Psoas muscle (tissue), 7 donors: ENCODE measurements at regions not wholly inside any gene's neighbourhood (a gene's known extent, or its start where the extent isn't known, plus 50 kb on each side); places are given as distances from the start of the nearest gene placed in this dataset.

Experiments
- ATAC-seq, 4 donors: fragments of 200-7000 bp; cut with Tn5 transposase; one replicate each; pipeline ENCODE4 v1.9.1; 2020; ENCODE audit warnings: moderate library complexity in 3 of 4, mild to moderate bottlenecking in 2 of 4
- DNase-seq, 2 donors: peaks; one replicate each; pipeline ENCODE4 v3.0.0-alpha.2; 2020
- H3K27ac ChIP-seq: fragments of 200-600 bp; one replicate; pipeline ENCODE4 v1.8.0; 2022
- H3K27me3 ChIP-seq, 3 donors: fragments of 200-600 bp in 1 of 3; one replicate each; pipeline versions ENCODE4 v1.6.1 to v1.8.0; 2013 to 2022; ENCODE audit warnings: low read length in 2 of 3, mild to moderate bottlenecking in 2 of 3, moderate library complexity in 1 of 3; ENCODE audit not compliant: insufficient read depth in 3 of 3
- H3K36me3 ChIP-seq, 2 donors: fragments of 200-600 bp in 1 of 2; one replicate each; pipeline versions ENCODE4 v1.6.1 to v1.8.0; 2013 to 2022; ENCODE audit warnings: low read depth in 1 of 2, mild to moderate bottlenecking in 1 of 2, moderate library complexity in 1 of 2; ENCODE audit not compliant: insufficient read depth in 1 of 2
- H3K4me1 ChIP-seq: fragments of 200-600 bp; one replicate; pipeline ENCODE4 v1.8.0; 2022
- H3K4me3 ChIP-seq: fragments of 200-600 bp; one replicate; pipeline ENCODE4 v1.8.0; 2022; ENCODE audit warnings: mild to moderate bottlenecking
- H3K9me3 ChIP-seq: fragments of 200-600 bp; one replicate; pipeline ENCODE4 v1.8.0; 2022
- CTCF ChIP-seq: fragments of 200-600 bp; IDR thresholded peaks from one replicate; pipeline ENCODE4 v1.8.0; 2022; ENCODE audit warnings: antibody characterized with exemption
- WGBS, 3 donors: extraction: QIAGEN DNeasy Blood & Tissue Kit; methylation state at CpG; one replicate each; pipeline versions ENCODE4 v1.1.6 to v1.1.7; 2013; 5-methylcytosine and 5-hydroxymethylcytosine counted together
- intact Hi-C, 2 donors: fragments of 100-400 bp; cut with DNase I; formaldehyde crosslinking; loops; one replicate each; pipeline versions ENCODE4 v1.11.0 to v1.14.2; 2022
- donor health status: healthy with polysubstance abuse.
- donor health status: DM: no; HTN: no; CAD: no; lungs with moderate emphysema.
- donor health status: Bipolar disorder and iron deficiency.
- donor health status: healthy.
- donor health status: DM: yes; HTN: yes; CAD: no.
- donor health status: DM: no; HTN: no; CAD: no.
- donor health status: DM: yes; HTN: yes; CAD: no.

DNA sequence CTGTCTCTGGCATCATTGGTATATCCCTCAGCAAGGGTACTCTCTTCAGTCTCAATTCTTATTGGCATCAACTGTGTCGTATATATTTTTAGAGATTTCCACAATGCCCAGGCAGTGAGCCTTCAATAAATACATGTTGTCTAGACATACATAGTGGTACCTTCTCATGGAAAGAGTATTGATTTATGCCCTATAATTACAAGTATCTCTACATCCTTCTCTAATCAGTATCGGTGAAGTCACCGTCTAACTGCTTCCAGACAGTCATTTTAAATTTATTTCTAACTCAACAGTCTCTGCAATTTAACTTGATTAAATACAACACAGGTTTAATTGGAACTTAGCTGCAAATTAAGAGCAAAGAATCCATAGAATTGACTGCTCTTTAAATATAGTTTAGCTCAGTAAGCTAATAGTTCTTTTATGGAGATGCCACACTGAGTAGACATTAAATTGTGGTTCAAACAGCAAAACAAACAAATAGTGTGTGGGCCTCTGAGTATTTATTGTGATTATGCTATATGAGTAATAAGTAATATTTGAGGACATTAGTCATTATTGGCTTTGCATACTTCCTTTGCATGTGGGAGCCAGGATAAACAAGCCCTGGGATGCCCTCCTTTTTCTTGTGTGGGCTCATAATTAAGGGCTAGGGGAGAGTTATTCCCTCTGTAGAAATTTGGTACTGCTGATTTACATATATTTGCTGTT is 126.9 kb upstream of the DUSP10 start:
- peaks cover under 1% of the 10 kb centered on the region for H3K4me1 ChIP-seq
- H3K4me3 ChIP-seq: no peak overlapping the region
- ATAC-seq (no peak), DNase-seq (no peak)
- no peaks in the 10 kb centered on the region for H3K9me3 ChIP-seq
- TF ChIP-seq CTCF: no peak
- WGBS, 3 donors: 73 to 90% (median 77%) methylated on average over 3 of the region's 3 CpGs
- H3K27ac ChIP-seq: no peak overlapping the region
- intact Hi-C loops: no loop called here
- no peaks in the 10 kb centered on the region for H3K36me3 ChIP-seq
- H3K27me3 ChIP-seq: no peaks in the 10 kb centered on the region

DNA sequence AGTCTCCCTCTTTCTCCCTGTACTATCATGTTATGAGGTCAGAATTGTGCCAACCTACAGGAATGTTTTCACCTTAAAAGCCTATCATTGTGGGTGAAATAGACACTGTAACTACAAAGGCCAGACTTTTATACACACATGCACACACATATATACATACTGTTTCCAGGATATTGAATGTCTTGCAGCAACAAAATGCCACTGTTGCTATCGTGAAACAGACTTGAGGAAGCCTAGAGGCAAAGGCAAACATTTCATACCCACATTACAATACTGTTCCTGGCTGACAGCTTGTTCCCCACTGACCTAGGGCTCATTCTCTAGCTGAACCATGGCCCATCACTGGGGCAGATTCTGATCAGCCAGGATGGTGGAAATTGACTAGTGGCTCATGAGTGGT is 125.1 kb upstream of the DUSP10 start:
- TF ChIP-seq CTCF: no peak
- H3K4me3 ChIP-seq: no peak overlapping the region
- no peak overlapping the region for H3K27ac ChIP-seq
- 36 to 92% (median 50%) methylated on average over 1 of the region's 1 CpG for WGBS, 3 donors
- H3K4me1 ChIP-seq: peaks cover 8% of the 10 kb centered on the region
- intact Hi-C loops: no loop called here
- no peaks in the 10 kb centered on the region for H3K27me3 ChIP-seq
- H3K9me3 ChIP-seq: no peaks in the 10 kb centered on the region
- ATAC-seq (no peak), DNase-seq (no peak)
- H3K36me3 ChIP-seq: no peaks in the 10 kb centered on the region

DNA sequence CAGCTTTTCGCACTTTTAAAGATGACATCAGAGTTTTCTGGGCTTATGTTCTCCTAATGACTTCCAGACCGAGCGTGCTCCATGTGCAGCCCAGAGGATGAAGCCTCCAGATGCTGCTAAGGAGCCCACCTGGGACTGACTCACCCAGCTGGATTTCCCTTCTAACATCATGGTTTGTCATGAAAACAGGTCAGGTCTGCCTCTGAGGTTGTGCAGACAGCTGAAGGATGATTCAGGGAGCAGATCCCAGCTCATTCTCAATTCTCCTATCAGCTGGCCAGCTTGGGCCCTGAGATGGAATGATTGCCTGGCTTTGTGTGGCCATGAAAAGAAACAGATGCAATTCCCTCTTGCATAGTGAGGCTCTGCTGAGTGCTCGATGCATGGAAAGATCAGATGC is 123.9 kb upstream of the DUSP10 start:
- 80 to 91% (median 83%) methylated on average over 4 of the region's 4 CpGs for WGBS, 3 donors
- Histone ChIP-seq H3K27me3 (no peaks in the 10 kb centered on the region), H3K9me3 (no peaks in the 10 kb centered on the region), H3K36me3 (no peaks in the 10 kb centered on the region), H3K4me3 (no peak overlapping the region), H3K4me1 (peaks cover 8% of the 10 kb centered on the region), H3K27ac (no peak overlapping the region)
- no peak for TF ChIP-seq CTCF
- ATAC-seq (no peak), DNase-seq (peak in 1 of 2 donors; percentile 61)
- intact Hi-C loops: no loop called here

DNA sequence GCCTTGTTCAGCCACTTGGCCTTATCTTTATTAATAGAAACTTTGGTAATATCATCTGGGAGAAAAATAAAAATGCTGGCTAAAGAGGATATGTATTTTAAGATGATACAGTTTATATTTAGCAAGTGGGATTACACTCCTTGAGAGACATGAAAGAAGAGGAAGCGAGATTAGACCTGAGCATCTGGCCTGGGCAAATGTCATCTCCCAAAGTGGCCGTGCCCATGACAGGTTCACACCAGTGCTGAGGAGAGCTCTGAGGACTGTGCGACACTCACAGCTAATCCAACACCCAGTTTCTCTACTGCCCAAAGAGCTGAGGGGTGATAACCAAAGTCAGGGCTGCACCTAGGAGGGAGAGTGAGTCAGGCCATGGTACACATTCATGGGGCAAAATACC is 121.7 kb upstream of the DUSP10 start:
- peak in 3 of 4 donors; percentile 67 to 75 (median 71) for ATAC-seq
- no peaks in the 10 kb centered on the region for H3K9me3 ChIP-seq
- peak overlapping the region; percentile 77 for H3K27ac ChIP-seq
- TF ChIP-seq CTCF: no peak
- H3K36me3 ChIP-seq: no peaks in the 10 kb centered on the region
- WGBS, 3 donors: 32 to 51% (median 33%) methylated on average over 3 of the region's 3 CpGs
- H3K4me1 ChIP-seq: peaks cover 12% of the 10 kb centered on the region
- intact Hi-C loops: no loop called here
- no peak for DNase-seq
- no peaks in the 10 kb centered on the region for H3K27me3 ChIP-seq
- no peak overlapping the region for H3K4me3 ChIP-seq

- Histone ChIP-seq H3K4me3 (no peak overlapping the region), H3K27ac (peak overlapping the region; percentile 77), H3K27me3 (no peaks in the 10 kb centered on the region), H3K36me3 (no peaks in the 10 kb centered on the region), H3K9me3 (no peaks in the 10 kb centered on the region), H3K4me1 (peaks cover 15% of the 10 kb centered on the region)
- TF ChIP-seq CTCF: no peak
- WGBS, 3 donors: 47 to 66% (median 52%) methylated on average over 3 of the region's 3 CpGs
- intact Hi-C loops: no loop called here
- peak; percentile 84 to 97 (median 96) for ATAC-seq
- DNase-seq: no peak
Observed at GRCh38 chr1:221862971-221863370, 121.1 kb upstream of the DUSP10 start.
